SHP77 treated with DMSO at 0.1 percent for 48 hours (cell line): ENCODE measurements at regions not wholly inside any gene's neighbourhood (a gene's known extent, or its start where the extent isn't known, plus 50 kb on each side); places are given as distances from the start of the nearest gene placed in this dataset.

Source experiments
- DNase-seq: peaks from one replicate; lab custom pipeline; 2025; lab: John Stamatoyannopoulos, UW

- DNase-seq, result no peak
Observed at GRCh38 chr2:23204685-23205242, 180.2 kb upstream of the KLHL29 start.

DNA sequence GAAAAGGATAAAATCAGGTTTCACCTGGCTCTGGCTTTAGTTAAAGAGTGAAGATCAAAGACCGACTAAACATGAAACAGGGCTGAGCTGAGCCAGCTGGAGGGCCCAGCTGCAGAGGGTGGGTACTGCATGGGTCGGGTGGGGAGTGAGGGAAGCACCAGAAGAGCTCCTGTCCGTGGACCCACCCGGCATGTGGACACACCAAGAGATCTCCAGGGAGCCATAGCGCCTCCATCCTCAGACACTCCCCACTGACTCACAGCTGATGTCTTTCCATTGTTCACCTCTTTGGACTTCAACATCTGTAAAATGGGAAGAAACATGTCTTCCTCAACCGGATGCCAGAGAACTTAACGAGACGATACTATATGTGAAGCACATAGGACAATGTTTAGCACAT lies 178.3 kb upstream of the KLHL29 start:
- DNase-seq, result no peak

GRCh38 chr2:23207871-23208270 lies 177.1 kb upstream of the KLHL29 start:
- no peak for DNase-seq

GRCh38 chr2:23208339-23208738 lies 176.6 kb upstream of the KLHL29 start:
- no peak for DNase-seq

DNA sequence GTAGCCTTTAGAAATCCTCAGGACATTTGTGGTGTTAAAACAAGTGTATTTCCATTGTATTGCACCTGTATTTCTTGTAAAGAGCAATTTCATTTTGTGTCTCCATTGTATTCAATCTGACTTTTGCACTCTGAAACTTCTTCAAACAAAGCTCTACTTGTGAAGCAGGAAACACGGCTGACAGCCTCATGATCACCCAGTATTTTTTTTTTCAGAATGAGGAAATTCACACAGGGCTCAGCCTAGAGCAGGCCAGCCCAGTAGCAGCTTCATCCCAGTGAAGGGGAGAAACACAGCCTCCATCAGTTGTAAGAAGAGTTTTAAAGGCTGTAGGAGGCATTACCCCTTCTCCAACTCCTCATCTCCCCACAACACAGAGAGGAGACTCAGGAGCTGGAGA lies 175.9 kb upstream of the KLHL29 start:
- no peak for DNase-seq

DNA sequence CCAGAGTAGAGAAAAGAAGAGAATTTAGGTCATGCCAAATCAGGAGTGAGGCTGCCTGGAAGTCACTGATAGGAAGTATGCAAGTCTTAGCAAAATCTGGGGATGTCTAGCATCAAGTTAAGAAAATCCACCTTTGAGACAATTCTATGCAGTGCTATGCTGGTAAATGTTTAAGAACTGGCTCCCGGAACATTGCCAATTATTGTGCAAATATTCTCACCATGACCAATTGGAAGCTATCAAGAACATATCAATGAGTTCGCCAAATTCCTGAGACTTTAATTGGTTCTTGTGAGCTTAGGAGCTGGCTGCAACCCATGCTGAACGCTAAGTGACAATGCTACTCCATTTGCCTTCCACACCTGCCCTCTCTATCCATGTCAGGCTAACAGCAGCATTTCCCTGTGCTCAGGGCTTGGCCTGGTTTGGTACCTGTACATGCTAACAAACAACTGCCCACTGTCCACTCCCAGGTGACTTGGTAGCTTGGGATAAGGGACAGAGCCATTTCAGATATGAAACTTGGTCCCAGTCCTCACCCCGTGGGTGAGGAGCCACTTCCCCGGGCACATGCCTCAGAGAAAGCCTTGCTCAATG lies 172.9 kb upstream of the KLHL29 start:
- DNase-seq, result no peak

- no peak for DNase-seq
Observed at GRCh38 chr2:23213196-23213595, 171.8 kb upstream of the KLHL29 start.

- no peak for DNase-seq
Observed at GRCh38 chr2:23215016-23215415, 170.0 kb upstream of the KLHL29 start.

- DNase-seq, result no peak
Observed at GRCh38 chr2:23219666-23220065, 165.3 kb upstream of the KLHL29 start.

GRCh38 chr2:23220513-23221094 lies 164.4 kb upstream of the KLHL29 start:
- DNase-seq, result no peak

DNA sequence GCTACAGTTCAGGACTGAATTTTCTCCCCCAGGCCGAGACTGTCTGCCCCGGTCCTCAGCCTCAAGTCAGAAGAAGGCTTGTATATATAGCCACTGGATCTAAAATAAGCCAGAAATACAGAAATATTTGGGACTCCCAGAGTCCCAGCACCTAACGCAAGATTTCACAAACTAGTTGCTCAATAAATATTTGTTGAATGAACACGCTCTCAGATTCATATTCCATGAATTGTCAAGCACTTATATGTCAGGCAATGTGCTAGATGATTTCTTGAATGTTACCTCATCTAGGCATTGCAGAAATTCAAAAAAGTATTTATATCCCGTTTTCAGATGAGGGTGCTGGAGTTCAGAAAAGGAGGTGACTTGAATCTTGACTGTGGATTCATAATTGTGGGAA lies 163.7 kb upstream of the KLHL29 start:
- no peak for DNase-seq

DNA sequence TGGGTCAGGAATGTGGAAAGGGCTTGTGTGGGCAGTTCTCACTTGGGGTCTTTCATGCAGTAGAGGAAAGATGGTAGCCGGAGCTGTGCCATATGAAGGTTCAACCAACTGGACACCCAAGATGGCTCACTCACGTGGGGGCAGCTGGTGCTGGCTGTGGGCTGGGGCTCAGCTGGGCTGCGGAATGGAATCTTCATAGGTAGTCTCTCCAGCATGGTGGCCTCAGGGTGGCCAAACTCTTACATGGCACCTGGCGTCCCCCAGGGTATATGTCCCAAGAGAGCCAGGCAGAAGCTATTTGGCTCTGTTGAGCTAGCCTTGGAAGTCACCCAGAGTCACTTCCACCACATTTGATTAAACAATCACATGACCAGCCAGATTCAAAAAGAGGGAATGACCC lies 163.1 kb upstream of the KLHL29 start:
- DNase-seq, result no peak

- DNase-seq, result no peak
Observed at GRCh38 chr2:23230885-23231284, 154.1 kb upstream of the KLHL29 start.

DNA sequence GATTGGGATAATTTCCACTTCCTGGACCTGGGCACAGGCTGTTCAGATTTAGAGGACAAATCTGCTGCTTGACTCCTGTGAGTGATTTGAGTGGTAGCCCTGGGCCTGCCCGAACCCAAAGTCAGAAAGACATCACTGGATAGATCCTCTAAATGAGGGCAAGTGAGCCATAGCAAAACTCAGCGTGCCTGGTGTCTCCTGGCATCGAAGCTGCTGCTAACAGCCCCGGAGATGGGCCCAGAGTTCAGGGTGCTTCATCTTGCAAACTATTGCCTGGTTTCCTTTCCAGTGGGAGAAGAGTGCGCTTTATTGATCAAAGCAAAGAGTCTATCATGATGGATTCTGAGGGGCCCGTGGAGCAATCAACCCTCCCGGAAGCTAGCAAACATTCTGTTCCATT lies 153.1 kb upstream of the KLHL29 start:
- no peak for DNase-seq

DNA sequence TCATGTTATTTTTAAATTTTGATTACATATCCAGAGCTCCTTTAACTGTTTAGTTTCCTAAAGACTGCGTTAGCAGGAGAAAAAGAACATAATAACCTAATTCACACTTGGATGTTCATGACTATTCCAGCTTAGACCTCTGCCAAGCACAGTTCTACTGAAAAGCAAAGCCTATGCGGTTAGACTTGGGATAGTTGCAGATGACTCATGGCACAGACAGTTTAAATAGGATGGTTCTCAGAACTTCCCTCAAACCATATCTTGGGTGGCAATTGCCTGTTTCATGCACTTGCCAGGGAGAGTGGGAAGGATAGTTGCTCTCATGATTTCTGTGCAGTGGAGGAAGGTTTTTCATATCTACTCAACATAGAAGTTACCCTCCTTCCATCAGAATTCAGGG lies 149.7 kb upstream of the KLHL29 start:
- DNase-seq, result no peak

DNA sequence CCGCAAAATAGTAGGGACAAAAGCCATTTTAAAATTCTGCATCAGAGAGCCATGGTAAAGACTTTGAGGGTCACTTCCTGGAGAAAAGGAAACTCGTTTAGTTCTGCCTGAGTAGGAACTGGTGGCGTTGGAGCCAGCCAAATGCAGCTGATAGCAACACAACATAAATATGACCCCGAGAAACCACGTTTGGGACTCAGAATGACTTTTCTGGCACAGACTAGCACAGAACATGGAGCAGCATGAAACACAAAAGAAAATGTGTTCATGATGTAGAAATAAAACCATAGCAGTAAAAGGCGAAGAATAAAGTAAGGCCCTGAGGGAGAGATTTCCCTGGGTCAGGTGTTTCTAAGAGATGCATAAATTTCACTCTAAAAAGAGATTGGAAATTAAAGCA lies 149.2 kb upstream of the KLHL29 start:
- no peak for DNase-seq

DNA sequence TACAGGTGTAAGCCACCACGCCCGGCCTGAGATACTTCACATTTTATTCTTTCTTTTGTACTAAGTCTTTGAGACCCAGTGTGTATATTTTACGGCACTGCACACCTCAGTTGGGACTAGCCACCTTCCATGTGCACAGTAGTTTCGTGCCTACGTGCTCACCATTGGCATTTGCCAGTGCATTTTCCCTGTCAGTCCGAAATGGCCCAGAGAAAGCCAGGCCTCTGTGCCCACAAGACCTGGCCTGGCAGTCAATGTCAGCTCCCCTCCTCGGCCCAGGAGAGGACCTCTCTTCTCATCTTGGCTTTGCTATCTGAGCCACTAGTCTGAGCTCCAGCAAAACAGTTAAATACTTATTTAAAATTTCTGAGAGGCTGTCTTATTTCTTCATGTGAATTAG lies 147.8 kb upstream of the KLHL29 start:
- DNase-seq, result no peak

DNA sequence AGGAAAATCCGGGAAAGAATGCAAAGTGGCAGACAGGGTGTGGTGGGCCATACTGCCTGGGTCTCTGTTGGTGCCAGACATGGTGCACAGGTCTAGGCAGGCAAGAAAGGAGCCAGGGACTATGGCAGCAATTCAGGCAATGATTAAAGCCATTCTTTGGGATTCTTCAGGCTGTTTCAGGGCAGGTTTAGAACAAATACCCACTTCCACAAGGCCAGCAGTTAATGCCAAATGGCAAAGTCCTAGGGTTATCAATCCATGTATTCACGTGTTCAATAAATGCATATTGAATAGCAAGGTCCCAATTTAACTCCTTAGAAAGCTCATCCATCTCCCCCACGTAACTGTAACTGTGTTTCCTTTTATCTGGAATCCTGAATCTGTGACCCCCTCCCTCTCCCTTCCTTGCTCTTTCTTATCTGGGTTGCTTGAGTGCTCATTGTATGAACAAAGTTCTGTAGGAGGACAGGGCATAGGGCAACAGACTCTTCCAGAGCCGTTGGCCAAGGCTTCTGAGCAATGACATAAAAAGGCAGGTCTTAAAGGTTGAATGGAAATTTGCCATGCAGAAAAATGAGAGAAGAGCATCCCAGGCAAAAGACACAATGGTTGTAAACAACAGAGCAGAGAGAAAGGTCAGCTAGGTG lies 146.8 kb upstream of the KLHL29 start:
- DNase-seq, result no peak

GRCh38 chr2:23239374-23239773 lies 145.6 kb upstream of the KLHL29 start:
- DNase-seq, result no peak

- DNase-seq, result no peak
Observed at GRCh38 chr2:23241121-23241520, 143.9 kb upstream of the KLHL29 start.

DNA sequence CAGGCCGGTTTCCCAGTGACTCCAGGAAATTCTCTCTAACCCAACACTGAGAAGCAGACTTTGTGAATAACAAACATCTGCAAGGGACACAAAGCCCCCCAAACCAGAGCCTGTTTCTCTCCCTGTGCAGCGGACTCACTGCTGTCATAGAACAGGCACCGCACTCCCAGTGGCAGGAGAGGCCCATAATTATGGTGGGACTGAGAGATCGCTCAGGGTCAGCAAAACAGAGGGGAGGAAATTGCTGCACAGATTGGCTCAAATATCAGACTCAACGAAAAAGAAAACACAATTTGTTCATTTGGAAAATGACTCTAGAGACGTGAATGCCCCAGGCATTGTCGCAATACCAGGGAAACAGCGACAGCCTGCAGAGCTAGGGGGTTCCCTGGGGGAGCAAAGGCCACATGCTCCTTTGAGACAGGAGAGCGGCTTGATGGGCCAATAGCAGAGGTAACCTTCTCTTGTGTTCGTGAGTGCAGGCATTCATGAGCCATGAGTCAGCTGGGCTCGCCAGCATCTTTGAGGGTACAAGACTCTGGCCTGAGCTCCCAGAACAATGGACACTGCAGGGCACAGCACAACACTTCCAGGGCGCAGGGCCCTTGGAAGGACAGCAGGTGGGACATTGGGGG lies 143.3 kb upstream of the KLHL29 start:
- DNase-seq, result no peak

GRCh38 chr2:23243073-23243659 lies 141.8 kb upstream of the KLHL29 start:
- DNase-seq, result no peak

DNA sequence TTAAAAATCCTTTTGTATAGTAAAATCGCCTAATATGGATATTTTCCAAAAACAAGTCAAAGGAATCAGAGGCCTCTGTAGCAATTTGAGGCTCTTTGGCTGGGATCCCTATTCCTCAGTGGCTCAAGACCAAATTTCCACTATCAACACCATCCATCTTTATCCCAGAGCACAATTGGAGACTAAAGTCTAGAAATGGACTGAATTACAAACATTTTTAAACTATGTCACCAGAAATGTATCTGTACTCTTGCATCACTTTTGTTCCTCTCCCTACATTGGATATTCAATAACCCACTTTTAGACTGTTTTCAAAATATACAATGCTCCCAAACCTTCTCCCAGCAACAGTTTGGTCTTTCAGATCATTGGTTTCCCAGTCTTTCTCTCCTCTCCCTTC lies 140.4 kb upstream of the KLHL29 start:
- no peak for DNase-seq
